22Rv1 (cell line): ENCODE measurements at regions not wholly inside any gene's neighbourhood (a gene's known extent, or its start where the extent isn't known, plus 50 kb on each side); places are given as distances from the start of the nearest gene placed in this dataset.

ENCODE experiments used
- CTCF ChIP-seq: fragments of 450-650 bp; IDR thresholded peaks from 2 replicates; pipeline ENCODE4 v1.5.1; 2017; ENCODE audit warnings: mild to moderate bottlenecking
- ZFX ChIP-seq: fragments of 450-650 bp; IDR thresholded peaks from 2 replicates; pipeline ENCODE4 v1.6.1; 2017; ENCODE audit warnings: antibody characterized with exemption, borderline replicate concordance

GRCh38 chr21:19368944-19369343 is 965.4 kb upstream of the TMPRSS15 start:
- TF ChIP-seq CTCF (no peak), ZFX (no peak)
